BE2C (cell line): ENCODE measurements at regions not wholly inside any gene's neighbourhood (a gene's known extent, or its start where the extent isn't known, plus 50 kb on each side); places are given as distances from the start of the nearest gene placed in this dataset.

ENCODE experiments used
- DNase-seq: peaks from one replicate; pipeline ENCODE4 v3.0.0-alpha.2; 2020
- H3K27me3 ChIP-seq: fragments of 250-450 bp; sonication (Bioruptor Pico); 2 replicates; pipeline ENCODE4 v1.5.1; 2020; ENCODE audit warnings: mild to moderate bottlenecking
- H3K36me3 ChIP-seq: fragments of 250-450 bp; sonication (Bioruptor Pico); 2 replicates; pipeline ENCODE4 v1.5.1; 2020; ENCODE audit warnings: mild to moderate bottlenecking
- H3K4me1 ChIP-seq: fragments of 250-450 bp; sonication (Bioruptor Pico); 2 replicates; pipeline ENCODE4 v1.5.1; 2020
- H3K4me3 ChIP-seq: 2 replicates; pipeline ENCODE4 v1.5.1; 2011; ENCODE audit warnings: low read depth, low read length
- H3K9me3 ChIP-seq: fragments of 250-450 bp; sonication (Bioruptor Pico); 2 replicates; pipeline ENCODE4 v1.5.1; 2020
- CTCF ChIP-seq: IDR thresholded peaks from 2 replicates; pipeline ENCODE4 v1.5.1; 2012; ENCODE audit warnings: mild to moderate bottlenecking, low read depth, low read length

- DNase-seq = no peak
- TF ChIP-seq CTCF = no peak
- H3K9me3 ChIP-seq = no peaks in the 10 kb centered on the region
- H3K4me3 ChIP-seq = no peak overlapping the region
- no peaks in the 10 kb centered on the region for H3K36me3 ChIP-seq
- no peaks in the 10 kb centered on the region for H3K4me1 ChIP-seq
- H3K27me3 ChIP-seq = no peaks in the 10 kb centered on the region
Measured at GRCh38 chr12:18207266-18207665, 54.1 kb upstream of the PIK3C2G start.

DNA sequence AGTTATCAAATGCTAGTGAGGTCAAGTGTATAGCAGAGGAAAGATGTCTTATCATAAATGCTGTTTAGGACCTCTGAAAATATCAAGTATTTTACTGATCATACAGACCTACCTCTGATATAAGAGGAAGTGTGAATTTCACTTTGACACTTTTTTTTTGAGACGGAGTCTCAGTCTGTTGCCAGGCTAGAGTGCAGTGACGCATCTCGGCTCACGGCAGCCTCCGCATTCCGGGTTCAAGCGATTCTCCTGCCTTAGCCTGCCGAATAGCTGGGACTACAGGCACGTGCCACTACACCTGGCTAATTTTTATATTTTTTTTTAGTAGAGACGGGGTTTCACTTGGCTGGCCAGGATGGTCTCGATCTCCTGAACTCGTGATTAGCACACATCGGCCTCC, 55.1 kb upstream of the PIK3C2G start:
- H3K36me3 ChIP-seq = no peaks in the 10 kb centered on the region
- TF ChIP-seq CTCF = no peak
- H3K9me3 ChIP-seq = no peaks in the 10 kb centered on the region
- DNase-seq = no peak
- no peaks in the 10 kb centered on the region for H3K27me3 ChIP-seq
- no peaks in the 10 kb centered on the region for H3K4me1 ChIP-seq
- no peak overlapping the region for H3K4me3 ChIP-seq

GRCh38 chr12:18204053-18204452, 57.3 kb upstream of the PIK3C2G start:
- TF ChIP-seq CTCF = no peak
- H3K36me3 ChIP-seq = no peaks in the 10 kb centered on the region
- no peaks in the 10 kb centered on the region for H3K27me3 ChIP-seq
- H3K4me3 ChIP-seq = no peak overlapping the region
- no peak for DNase-seq
- H3K4me1 ChIP-seq = no peaks in the 10 kb centered on the region
- H3K9me3 ChIP-seq = no peaks in the 10 kb centered on the region

DNA sequence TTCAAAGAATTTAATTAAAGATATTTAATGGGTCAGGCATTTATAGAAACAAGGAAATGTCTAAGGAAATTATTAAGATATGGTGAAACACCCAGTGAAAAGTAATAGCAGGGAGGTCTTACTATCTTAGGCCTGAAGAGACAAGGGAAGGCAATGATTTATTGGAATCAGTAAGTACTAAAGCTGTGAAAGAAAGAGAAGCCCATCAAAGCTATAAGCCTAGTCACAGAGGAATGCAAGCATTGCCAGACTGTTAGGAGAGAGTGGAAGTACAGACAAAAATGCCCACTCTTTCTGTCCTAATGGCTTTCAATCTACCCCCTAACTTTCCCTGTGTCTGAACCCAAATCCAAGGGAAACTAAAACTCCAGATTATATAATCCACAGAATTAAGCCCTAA, 69.2 kb upstream of the PIK3C2G start:
- Histone ChIP-seq H3K9me3 (no peaks in the 10 kb centered on the region), H3K27me3 (no peaks in the 10 kb centered on the region; the same call in 1 of the 2 replicates), H3K36me3 (no peaks in the 10 kb centered on the region), H3K4me3 (no peak overlapping the region), H3K4me1 (no peaks in the 10 kb centered on the region)
- no peak for TF ChIP-seq CTCF
- DNase-seq = no peak

GRCh38 chr12:18183141-18183540, 78.2 kb upstream of the PIK3C2G start:
- no peak for DNase-seq
- H3K36me3 ChIP-seq = no peaks in the 10 kb centered on the region
- H3K4me3 ChIP-seq = no peak overlapping the region
- H3K27me3 ChIP-seq = no peaks in the 10 kb centered on the region
- TF ChIP-seq CTCF = no peak
- no peaks in the 10 kb centered on the region for H3K9me3 ChIP-seq
- H3K4me1 ChIP-seq = no peaks in the 10 kb centered on the region

DNA sequence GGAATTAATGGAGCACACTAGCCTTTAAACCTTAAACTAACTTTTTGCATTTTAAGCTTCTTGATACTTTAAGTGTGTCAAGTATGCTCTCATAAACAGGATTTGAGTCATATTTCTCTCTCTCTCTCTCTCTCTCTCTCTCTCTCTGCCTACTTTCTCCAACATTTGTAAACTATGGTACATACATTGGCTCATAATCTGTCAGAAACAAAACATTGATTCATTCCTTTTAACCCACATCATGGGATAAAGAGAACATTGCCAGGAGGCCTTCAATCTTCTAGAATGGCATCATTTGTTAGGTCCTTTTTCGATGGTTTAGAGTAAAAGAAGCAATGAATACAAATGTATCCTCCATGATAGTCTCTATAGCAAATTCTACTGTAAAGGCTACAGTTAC, 81.6 kb upstream of the RERGL start:
- H3K4me3 ChIP-seq = no peak overlapping the region
- no peaks in the 10 kb centered on the region for H3K9me3 ChIP-seq
- no peaks in the 10 kb centered on the region for H3K4me1 ChIP-seq
- no peak for TF ChIP-seq CTCF
- H3K27me3 ChIP-seq = no peaks in the 10 kb centered on the region
- DNase-seq = no peak
- H3K36me3 ChIP-seq = no peaks in the 10 kb centered on the region
